ENCODE measurements at regions not wholly inside any gene's neighbourhood (a gene's known extent, or its start where the extent isn't known, plus 50 kb on each side); places are given as distances from the start of the nearest gene placed in this dataset.

DNA sequence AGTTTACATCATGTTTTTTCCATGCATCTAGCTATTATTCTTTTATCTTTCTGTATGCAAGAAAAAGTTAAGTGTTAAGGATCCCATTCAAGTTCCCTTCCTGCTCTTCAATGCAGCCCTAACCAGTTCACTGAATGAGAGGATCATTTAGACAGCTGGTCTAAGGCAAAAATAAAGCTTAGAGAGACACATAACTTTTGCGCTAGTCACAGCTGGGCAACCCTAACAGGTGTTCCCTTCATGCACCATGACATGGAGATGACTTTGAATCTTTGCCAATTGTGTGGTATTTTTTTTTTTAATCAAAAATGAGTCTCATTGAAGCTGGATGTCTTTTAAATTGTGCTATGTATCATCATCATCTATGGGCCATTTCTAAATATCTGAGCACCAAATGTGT, 393.8 kb upstream of the CYRIA start:
- TF ChIP-seq CBX3 (IDR thresholded peaks at IDR 0.05; ENCODE audit: low read depth) (no peak), EZH2 (IDR thresholded peaks at IDR 0.05) (no peak), SP1 (IDR thresholded peaks at IDR 0.05; ENCODE audit: low read depth) (no peak), POLR2A (IDR thresholded peaks at IDR 0.05; ENCODE audit: borderline replicate concordance, extremely low read depth, insufficient read depth, insufficient read length) (no peak), CEBPB (IDR thresholded peaks at IDR 0.05; ENCODE audit: low read depth) (no peak), SIN3A (IDR thresholded peaks at IDR 0.05; ENCODE audit: low read depth) (no peak), POLR2AphosphoS5 (IDR thresholded peaks at IDR 0.05; ENCODE audit: low read depth, low read length) (no peak)
- TF ChIP-seq, protein P1, sequence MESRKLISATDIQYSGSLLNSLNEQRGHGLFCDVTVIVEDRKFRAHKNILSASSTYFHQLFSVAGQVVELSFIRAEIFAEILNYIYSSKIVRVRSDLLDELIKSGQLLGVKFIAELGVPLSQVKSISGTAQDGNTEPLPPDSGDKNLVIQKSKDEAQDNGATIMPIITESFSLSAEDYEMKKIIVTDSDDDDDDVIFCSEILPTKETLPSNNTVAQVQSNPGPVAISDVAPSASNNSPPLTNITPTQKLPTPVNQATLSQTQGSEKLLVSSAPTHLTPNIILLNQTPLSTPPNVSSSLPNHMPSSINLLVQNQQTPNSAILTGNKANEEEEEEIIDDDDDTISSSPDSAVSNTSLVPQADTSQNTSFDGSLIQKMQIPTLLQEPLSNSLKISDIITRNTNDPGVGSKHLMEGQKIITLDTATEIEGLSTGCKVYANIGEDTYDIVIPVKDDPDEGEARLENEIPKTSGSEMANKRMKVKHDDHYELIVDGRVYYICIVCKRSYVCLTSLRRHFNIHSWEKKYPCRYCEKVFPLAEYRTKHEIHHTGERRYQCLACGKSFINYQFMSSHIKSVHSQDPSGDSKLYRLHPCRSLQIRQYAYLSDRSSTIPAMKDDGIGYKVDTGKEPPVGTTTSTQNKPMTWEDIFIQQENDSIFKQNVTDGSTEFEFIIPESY (IDR thresholded peaks at IDR 0.05; ENCODE audit: extremely low read depth, insufficient replicate concordance, low read length): no peak
- TF ChIP-seq, protein P2, sequence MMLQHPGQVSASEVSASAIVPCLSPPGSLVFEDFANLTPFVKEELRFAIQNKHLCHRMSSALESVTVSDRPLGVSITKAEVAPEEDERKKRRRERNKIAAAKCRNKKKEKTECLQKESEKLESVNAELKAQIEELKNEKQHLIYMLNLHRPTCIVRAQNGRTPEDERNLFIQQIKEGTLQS (IDR thresholded peaks at IDR 0.05): no peak
- TF ChIP-seq, protein P3, sequence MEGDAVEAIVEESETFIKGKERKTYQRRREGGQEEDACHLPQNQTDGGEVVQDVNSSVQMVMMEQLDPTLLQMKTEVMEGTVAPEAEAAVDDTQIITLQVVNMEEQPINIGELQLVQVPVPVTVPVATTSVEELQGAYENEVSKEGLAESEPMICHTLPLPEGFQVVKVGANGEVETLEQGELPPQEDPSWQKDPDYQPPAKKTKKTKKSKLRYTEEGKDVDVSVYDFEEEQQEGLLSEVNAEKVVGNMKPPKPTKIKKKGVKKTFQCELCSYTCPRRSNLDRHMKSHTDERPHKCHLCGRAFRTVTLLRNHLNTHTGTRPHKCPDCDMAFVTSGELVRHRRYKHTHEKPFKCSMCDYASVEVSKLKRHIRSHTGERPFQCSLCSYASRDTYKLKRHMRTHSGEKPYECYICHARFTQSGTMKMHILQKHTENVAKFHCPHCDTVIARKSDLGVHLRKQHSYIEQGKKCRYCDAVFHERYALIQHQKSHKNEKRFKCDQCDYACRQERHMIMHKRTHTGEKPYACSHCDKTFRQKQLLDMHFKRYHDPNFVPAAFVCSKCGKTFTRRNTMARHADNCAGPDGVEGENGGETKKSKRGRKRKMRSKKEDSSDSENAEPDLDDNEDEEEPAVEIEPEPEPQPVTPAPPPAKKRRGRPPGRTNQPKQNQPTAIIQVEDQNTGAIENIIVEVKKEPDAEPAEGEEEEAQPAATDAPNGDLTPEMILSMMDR (IDR thresholded peaks at IDR 0.05 in 2 of 3, conservative IDR thresholded peaks at IDR 0.05 in 1 of 3; ENCODE audit: borderline replicate concordance in 1 of 3, insufficient read depth in 1 of 3, low read depth in 2 of 3, low read length in 2 of 3): no peak

All from HCT116 (cell line).